ENCODE measurements at regions not wholly inside any gene's neighbourhood (a gene's known extent, or its start where the extent isn't known, plus 50 kb on each side); places are given as distances from the start of the nearest gene placed in this dataset.

- TF ChIP-seq CTCF (IDR thresholded peaks at IDR 0.05; ENCODE audit: low read depth, low read length, poor library complexity, severe bottlenecking) (no peak), EZH2phosphoT487 (IDR thresholded peaks at IDR 0.05; ENCODE audit: borderline replicate concordance, low read length) (no peak)
Observed at GRCh38 chr11:28466506-28466905, 358.3 kb downstream of the METTL15 start.

Data from DOHH2 (cell line).